GM12865 (cell line): ENCODE measurements at regions not wholly inside any gene's neighbourhood (a gene's known extent, or its start where the extent isn't known, plus 50 kb on each side); places are given as distances from the start of the nearest gene placed in this dataset.
"Not testable (repeated sequence)": the region's sequence is repeated elsewhere in the genome, so short reads cannot be mapped to it uniquely, and the experiment has no call there.

Source experiments
- DNase-seq: peaks from one replicate; pipeline ENCODE4 v3.0.0; 2010; ENCODE audit warnings: low read depth
- H3K4me3 ChIP-seq: 2 replicates; pipeline ENCODE4 v1.5.1; 2011; ENCODE audit warnings: mild to moderate bottlenecking, low read depth, low read length, control low read depth
- TF ChIP-seq, protein P1 (sequence below): IDR thresholded peaks from 2 replicates; pipeline ENCODE4 v1.5.1; 2011; ENCODE audit warnings: low read length, control low read depth, low read depth, inconsistent platforms; ENCODE audit not compliant: insufficient read depth; ENCODE audit errors: missing control alignments

DNA sequence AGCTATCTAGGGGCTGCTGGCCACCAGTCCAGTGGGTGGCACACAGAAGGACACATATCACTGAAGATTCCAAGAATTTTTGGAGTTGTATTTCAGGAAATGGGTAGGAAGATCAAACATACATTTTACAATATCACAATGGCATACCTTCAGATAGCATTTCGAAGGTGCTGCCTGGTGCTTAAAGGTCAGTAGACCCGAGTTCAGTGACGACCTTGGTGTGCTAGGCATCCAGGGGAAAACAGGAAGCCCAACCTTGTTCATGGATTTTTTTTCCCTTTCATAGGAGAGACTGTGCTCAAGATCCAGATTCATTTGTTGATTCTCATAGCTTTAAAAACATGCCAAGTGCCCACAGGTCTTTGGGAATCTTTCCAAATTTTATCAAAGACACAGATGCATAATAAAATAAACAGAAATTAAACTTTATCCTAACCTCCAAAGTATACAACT lies 51.0 kb upstream of the RCBTB2 start:
- no peak for DNase-seq
- TF ChIP-seq, protein P1, sequence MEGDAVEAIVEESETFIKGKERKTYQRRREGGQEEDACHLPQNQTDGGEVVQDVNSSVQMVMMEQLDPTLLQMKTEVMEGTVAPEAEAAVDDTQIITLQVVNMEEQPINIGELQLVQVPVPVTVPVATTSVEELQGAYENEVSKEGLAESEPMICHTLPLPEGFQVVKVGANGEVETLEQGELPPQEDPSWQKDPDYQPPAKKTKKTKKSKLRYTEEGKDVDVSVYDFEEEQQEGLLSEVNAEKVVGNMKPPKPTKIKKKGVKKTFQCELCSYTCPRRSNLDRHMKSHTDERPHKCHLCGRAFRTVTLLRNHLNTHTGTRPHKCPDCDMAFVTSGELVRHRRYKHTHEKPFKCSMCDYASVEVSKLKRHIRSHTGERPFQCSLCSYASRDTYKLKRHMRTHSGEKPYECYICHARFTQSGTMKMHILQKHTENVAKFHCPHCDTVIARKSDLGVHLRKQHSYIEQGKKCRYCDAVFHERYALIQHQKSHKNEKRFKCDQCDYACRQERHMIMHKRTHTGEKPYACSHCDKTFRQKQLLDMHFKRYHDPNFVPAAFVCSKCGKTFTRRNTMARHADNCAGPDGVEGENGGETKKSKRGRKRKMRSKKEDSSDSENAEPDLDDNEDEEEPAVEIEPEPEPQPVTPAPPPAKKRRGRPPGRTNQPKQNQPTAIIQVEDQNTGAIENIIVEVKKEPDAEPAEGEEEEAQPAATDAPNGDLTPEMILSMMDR: no peak
- no peak overlapping the region for H3K4me3 ChIP-seq

- TF ChIP-seq, protein P1: no peak
- DNase-seq: no peak
- no peak overlapping the region for H3K4me3 ChIP-seq
Measured at GRCh38 chr13:48585456-48585840, 52.6 kb upstream of the RCBTB2 start.

GRCh38 chr13:48586591-48587103 lies 53.8 kb upstream of the RCBTB2 start:
- TF ChIP-seq, protein P1: no peak
- no peak overlapping the region for H3K4me3 ChIP-seq
- DNase-seq: peak; percentile 41

DNA sequence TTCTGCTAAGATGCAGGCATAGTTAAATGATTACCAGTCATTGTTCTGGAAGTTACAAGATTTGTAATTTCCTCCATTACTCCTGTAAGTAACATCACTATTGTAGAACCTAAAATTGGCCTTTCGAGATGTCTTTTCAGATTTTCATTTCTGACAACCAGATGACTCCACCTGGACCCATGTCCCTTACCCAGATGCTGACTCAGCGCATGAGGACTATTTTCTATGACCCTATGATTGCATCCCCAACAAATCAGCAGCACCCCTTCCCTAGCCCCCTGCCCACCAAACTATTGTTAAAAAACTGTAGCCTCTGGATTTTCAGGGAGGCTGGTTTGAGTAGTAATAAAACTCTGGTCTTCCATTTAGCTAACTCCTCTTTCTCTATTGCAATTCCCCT lies 55.2 kb upstream of the RCBTB2 start:
- DNase-seq: no peak
- no peak overlapping the region for H3K4me3 ChIP-seq
- TF ChIP-seq, protein P1: no peak

GRCh38 chr13:48590141-48590901 lies 57.4 kb upstream of the RCBTB2 start:
- H3K4me3 ChIP-seq: no peak overlapping the region
- DNase-seq: no peak
- TF ChIP-seq, protein P1: no peak

DNA sequence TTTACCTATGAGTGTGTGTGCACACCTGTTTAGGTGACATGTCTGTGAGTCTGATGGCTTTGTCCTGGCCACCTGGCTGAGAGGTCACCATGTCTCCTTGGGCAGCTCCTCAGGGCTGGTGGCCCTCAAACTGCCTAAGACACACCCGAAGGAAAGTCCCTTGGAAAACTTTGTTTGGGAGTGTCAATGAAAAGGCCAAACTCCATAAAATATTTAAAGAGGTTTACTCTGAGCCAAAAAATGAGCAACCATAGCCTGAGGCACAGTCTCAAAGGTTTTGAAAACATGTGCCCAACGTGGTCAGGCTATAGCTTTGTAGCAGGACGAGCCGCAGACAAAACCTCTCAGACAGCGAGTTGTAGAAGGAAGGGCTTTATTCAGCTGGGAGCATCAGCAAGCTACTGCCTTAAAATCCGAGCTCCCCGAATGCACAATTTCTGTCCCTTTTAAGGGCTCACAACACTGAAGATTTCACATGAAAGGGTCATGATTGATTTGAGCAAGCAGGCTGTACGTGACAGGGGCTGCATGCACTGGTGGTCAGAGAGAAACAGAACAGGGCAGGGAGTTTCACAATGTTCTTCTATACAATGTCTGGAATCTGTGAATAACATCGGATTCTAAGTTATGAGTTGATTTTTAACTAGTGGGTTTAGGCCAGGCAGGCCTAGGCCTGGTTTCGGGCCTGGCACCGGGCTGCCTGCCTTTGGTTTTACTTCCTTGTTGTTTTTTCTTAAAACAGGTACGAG lies 58.4 kb upstream of the RCBTB2 start:
- not testable (repeated sequence) for DNase-seq, H3K4me3 ChIP-seq

DNA sequence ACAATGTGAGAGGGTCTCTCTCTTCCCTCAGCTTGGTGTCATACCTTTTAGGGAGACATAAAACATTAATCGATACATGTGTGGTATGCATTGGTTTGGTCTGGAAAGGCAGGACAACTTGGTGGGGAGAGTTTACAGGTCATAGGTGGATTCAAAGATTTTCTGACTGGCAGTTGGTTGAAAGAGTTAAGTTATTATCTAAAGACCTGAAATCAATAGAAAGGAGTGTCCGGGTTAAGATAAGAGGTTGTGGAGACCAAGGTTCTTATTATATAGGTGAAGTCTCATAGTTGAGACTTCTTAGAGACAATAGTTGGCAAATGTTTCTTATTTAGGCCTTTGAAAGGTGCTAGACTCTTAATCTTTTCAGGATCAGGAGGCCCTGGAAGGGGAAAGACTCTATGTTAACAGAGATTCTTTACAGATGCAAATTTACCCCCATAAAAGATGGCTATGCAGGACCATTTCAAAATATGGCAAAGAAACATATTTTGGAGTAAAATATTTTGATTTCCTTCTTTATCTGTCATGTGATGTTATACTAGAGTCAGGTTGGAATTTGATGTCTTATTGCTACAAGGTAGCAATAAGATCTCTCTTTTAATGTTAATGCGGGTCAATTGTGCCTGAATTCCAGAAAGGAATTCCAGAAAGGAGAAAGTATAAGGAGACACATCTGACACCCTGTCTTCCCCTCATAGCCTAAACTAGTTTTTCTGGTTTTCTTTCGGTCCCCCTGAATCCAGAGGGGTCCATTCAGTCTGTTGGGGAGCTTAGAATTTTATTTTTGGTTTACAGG lies 59.2 kb upstream of the RCBTB2 start:
- no peak for DNase-seq
- TF ChIP-seq, protein P1: no peak
- H3K4me3 ChIP-seq: no peak overlapping the region
